ENCODE measurements at regions not wholly inside any gene's neighbourhood (a gene's known extent, or its start where the extent isn't known, plus 50 kb on each side); places are given as distances from the start of the nearest gene placed in this dataset.

DNA sequence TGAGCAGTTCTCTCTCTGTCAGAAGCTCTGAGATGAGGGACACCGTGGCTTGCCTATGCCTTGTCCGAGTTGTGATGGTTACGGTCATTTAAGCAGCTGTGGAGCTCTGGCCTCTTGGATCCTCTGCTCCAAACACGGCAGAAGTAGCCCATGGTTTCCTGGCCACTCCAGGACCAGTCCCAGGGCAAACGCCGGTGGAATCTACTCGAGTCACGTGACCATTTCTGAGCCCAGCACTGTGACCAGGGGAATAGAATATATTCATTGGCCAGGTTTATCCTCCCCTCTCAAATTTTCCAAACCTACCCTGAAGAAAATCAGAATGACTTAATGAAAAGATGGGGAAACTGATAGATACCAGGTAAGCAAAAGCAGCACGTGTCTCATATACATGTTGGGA is 152.8 kb downstream of the TTLL2 start:
- TF ChIP-seq EP300 (IDR thresholded peaks at IDR 0.05) (no peak), CTCF (IDR thresholded peaks at IDR 0.05) (no peak), POLR2A (IDR thresholded peaks at IDR 0.05) (no peak)

All from tibial nerve (tissue), 4 donors.